Smooth muscle cell (in vitro differentiated cells): ENCODE measurements at regions not wholly inside any gene's neighbourhood (a gene's known extent, or its start where the extent isn't known, plus 50 kb on each side); places are given as distances from the start of the nearest gene placed in this dataset.
"Not testable (repeated sequence)": the region's sequence is repeated elsewhere in the genome, so short reads cannot be mapped to it uniquely, and the experiment has no call there.

Experiments used
- DNase-seq: peaks from one replicate; lab custom pipeline; 2025; ENCODE audit not compliant: unreplicated experiment; lab: John Stamatoyannopoulos, UW
- H2AFZ ChIP-seq: fragments of 200-600 bp; sonication (generic); 2 replicates; pipeline ENCODE4 v1.6.0; 2016; ENCODE audit warnings: antibody characterized with exemption, low read depth, mild to moderate bottlenecking
- H3F3A ChIP-seq: fragments of 200-600 bp; sonication (generic); 2 replicates; pipeline ENCODE4 v1.6.0; 2017; ENCODE audit warnings: antibody characterized with exemption, low read depth
- H3K27ac ChIP-seq: fragments of 200-600 bp; sonication (generic); 2 replicates; pipeline ENCODE4 v1.5.1; 2016; ENCODE audit warnings: low read depth, mild to moderate bottlenecking
- H3K27me3 ChIP-seq: fragments of 200-600 bp; sonication (generic); 2 replicates; pipeline ENCODE4 v1.6.1; 2016; ENCODE audit warnings: low read depth, mild to moderate bottlenecking
- H3K36me3 ChIP-seq: fragments of 200-600 bp; sonication (generic); 2 replicates; pipeline ENCODE4 v1.5.1; 2016; ENCODE audit warnings: low read depth
- H3K4me1 ChIP-seq: fragments of 200-600 bp; sonication (generic); 2 replicates; pipeline ENCODE4 v1.5.1; 2016; ENCODE audit warnings: low read depth
- H3K4me2 ChIP-seq: fragments of 200-600 bp; sonication (generic); 2 replicates; pipeline ENCODE4 v1.6.0; 2016; ENCODE audit warnings: mild to moderate bottlenecking
- H3K4me3 ChIP-seq: fragments of 200-600 bp; sonication (generic); 2 replicates; pipeline ENCODE4 v1.5.1; 2016; ENCODE audit warnings: mild to moderate bottlenecking
- H3K79me2 ChIP-seq: fragments of 200-600 bp; sonication (generic); 2 replicates; pipeline ENCODE4 v1.6.0; 2016; ENCODE audit warnings: low read depth, mild to moderate bottlenecking
- H3K9ac ChIP-seq: fragments of 200-600 bp; sonication (generic); 2 replicates; pipeline ENCODE4 v1.6.0; 2016; ENCODE audit warnings: low read depth
- H3K9me3 ChIP-seq: fragments of 200-600 bp; sonication (generic); replicated peaks from 2 replicates; pipeline ENCODE4 v1.5.1; 2016; ENCODE audit warnings: low read depth
- H4K20me1 ChIP-seq: fragments of 200-600 bp; sonication (generic); 2 replicates; pipeline ENCODE4 v1.6.0; 2016; ENCODE audit warnings: low read depth
- CTCF ChIP-seq: fragments of 200-600 bp; sonication (generic); IDR thresholded peaks from 2 replicates; pipeline ENCODE4 v1.5.1; 2017; ENCODE audit warnings: borderline replicate concordance, mild to moderate bottlenecking, antibody characterized with exemption; ENCODE audit not compliant: insufficient read depth, poor library complexity, severe bottlenecking
- WGBS: methylation state at CpG from one replicate; pipeline ENCODE4 v1.1.7; 2016; ENCODE audit warnings: low lambda C conversion rate; 5-methylcytosine and 5-hydroxymethylcytosine counted together

- Histone ChIP-seq H3K36me3 (no peaks in the 10 kb centered on the region), H2AFZ (peak overlapping the region; percentile 11), H3K79me2 (no peaks in the 10 kb centered on the region), H3K27me3 (no peaks in the 10 kb centered on the region), H4K20me1 (no peaks in the 10 kb centered on the region), H3K4me2 (peak overlapping the region; percentile 55), H3K4me1 (no peaks in the 10 kb centered on the region), H3K9ac (peak overlapping the region; percentile 76), H3F3A (peaks cover 8% of the 10 kb centered on the region), H3K9me3 (no peaks in the 10 kb centered on the region), H3K4me3 (no peak overlapping the region), H3K27ac (peak overlapping the region; percentile 97)
- TF ChIP-seq CTCF, result no peak
- 6% methylated on average over 3 of the region's 3 CpGs for WGBS
- no peak for DNase-seq
Observed at GRCh38 chr1:91098299-91098906, 76.6 kb upstream of the ZNF644 start.

GRCh38 chr1:91095321-91095720 lies 73.5 kb upstream of the ZNF644 start:
- not testable (repeated sequence) for H3K9me3 ChIP-seq, H4K20me1 ChIP-seq, H3F3A ChIP-seq, H2AFZ ChIP-seq, H3K27ac ChIP-seq, H3K4me1 ChIP-seq, H3K4me3 ChIP-seq, H3K4me2 ChIP-seq, DNase-seq, H3K79me2 ChIP-seq, H3K27me3 ChIP-seq, H3K9ac ChIP-seq, H3K36me3 ChIP-seq
- WGBS, result 98% methylated on average over 10 of the region's 10 CpGs

GRCh38 chr1:91092503-91092902 lies 70.7 kb upstream of the ZNF644 start:
- peaks cover 10% of the 10 kb centered on the region for H3K4me1 ChIP-seq
- H3K79me2 ChIP-seq, result no peaks in the 10 kb centered on the region
- no peak overlapping the region for H3K4me3 ChIP-seq
- WGBS, result 16% methylated on average over 4 of the region's 4 CpGs
- H3K9ac ChIP-seq, result peak overlapping the region; percentile 69
- H4K20me1 ChIP-seq, result no peaks in the 10 kb centered on the region
- peak overlapping the region; percentile 72 for H3K4me2 ChIP-seq
- H3K36me3 ChIP-seq, result no peaks in the 10 kb centered on the region
- peak overlapping the region; percentile 39 for H2AFZ ChIP-seq
- no peaks in the 10 kb centered on the region for H3K9me3 ChIP-seq
- no peaks in the 10 kb centered on the region for H3K27me3 ChIP-seq
- DNase-seq, result no peak
- H3F3A ChIP-seq, result no peaks in the 10 kb centered on the region
- TF ChIP-seq CTCF, result no peak
- peak overlapping the region; percentile 83 for H3K27ac ChIP-seq

GRCh38 chr1:91091812-91092211 lies 70.0 kb upstream of the ZNF644 start:
- H2AFZ ChIP-seq, result no peak overlapping the region
- 35% methylated on average over 7 of the region's 7 CpGs for WGBS
- H3K9ac ChIP-seq, result peak overlapping the region; percentile 69
- TF ChIP-seq CTCF, result no peak
- H3K27ac ChIP-seq, result peak overlapping the region; percentile 83
- no peak for DNase-seq
- H3F3A ChIP-seq, result no peaks in the 10 kb centered on the region
- H3K4me1 ChIP-seq, result peaks cover 10% of the 10 kb centered on the region
- H3K79me2 ChIP-seq, result no peaks in the 10 kb centered on the region
- H3K9me3 ChIP-seq, result no peaks in the 10 kb centered on the region
- no peaks in the 10 kb centered on the region for H4K20me1 ChIP-seq
- H3K4me3 ChIP-seq, result no peak overlapping the region
- H3K27me3 ChIP-seq, result no peaks in the 10 kb centered on the region
- H3K36me3 ChIP-seq, result no peaks in the 10 kb centered on the region
- H3K4me2 ChIP-seq, result peak overlapping the region; percentile 72
